ENCODE measurements at regions not wholly inside any gene's neighbourhood (a gene's known extent, or its start where the extent isn't known, plus 50 kb on each side); places are given as distances from the start of the nearest gene placed in this dataset.

GRCh38 chr2:173583196-173583595 lies 228.5 kb downstream of the CDCA7 start:
- TF ChIP-seq POLR2A (IDR thresholded peaks at IDR 0.05) (no peak), CTCF (IDR thresholded peaks at IDR 0.05) (no peak), EP300 (IDR thresholded peaks at IDR 0.05) (no peak)

All from stomach (tissue), 4 donors.